GM12892 (cell line): ENCODE measurements at regions not wholly inside any gene's neighbourhood (a gene's known extent, or its start where the extent isn't known, plus 50 kb on each side); places are given as distances from the start of the nearest gene placed in this dataset.
"Not testable (repeated sequence)": the region's sequence is repeated elsewhere in the genome, so short reads cannot be mapped to it uniquely, and the experiment has no call there.

Experiments
- POLR2A ChIP-seq: IDR thresholded peaks from 2 replicates; pipeline ENCODE4 v1.6.1; 2011; ENCODE audit warnings: low read depth, low read length, control low read depth
- POLR2AphosphoS5 ChIP-seq: IDR thresholded peaks from 2 replicates; pipeline ENCODE4 v1.6.1; 2011; ENCODE audit warnings: low read depth, low read length, control low read depth

- TF ChIP-seq POLR2A, POLR2AphosphoS5: not testable (repeated sequence)
Observed at GRCh38 chr17:30602396-30602795, 125.2 kb downstream of the GOSR1 start.
